GM06990 (cell line): ENCODE measurements at regions not wholly inside any gene's neighbourhood (a gene's known extent, or its start where the extent isn't known, plus 50 kb on each side); places are given as distances from the start of the nearest gene placed in this dataset.

Experiments used
- DNase-seq: peaks from one replicate; pipeline ENCODE4 v3.0.0-alpha.2; 2011; ENCODE audit not compliant: insufficient read length; ENCODE audit errors: extremely low read depth
- H3K27me3 ChIP-seq: replicated peaks from 2 replicates; pipeline ENCODE4 v1.6.0; 2011; ENCODE audit warnings: low read length; ENCODE audit not compliant: control insufficient read depth, insufficient read depth
- H3K36me3 ChIP-seq: 2 replicates; pipeline ENCODE4 v1.5.1; 2011; ENCODE audit warnings: low read length; ENCODE audit not compliant: control insufficient read depth, insufficient read depth
- H3K4me3 ChIP-seq: replicated peaks from 2 replicates; pipeline ENCODE4 v1.5.1; 2011; ENCODE audit warnings: low read depth, mild to moderate bottlenecking, control low read depth, low read length
- TF ChIP-seq, protein P1 (sequence below): IDR thresholded peaks from 2 replicates; pipeline ENCODE4 v1.5.1; 2011; ENCODE audit warnings: low read length, control low read depth, mild to moderate bottlenecking, inconsistent platforms; ENCODE audit not compliant: insufficient read depth, poor library complexity, severe bottlenecking

- TF ChIP-seq, protein P1, sequence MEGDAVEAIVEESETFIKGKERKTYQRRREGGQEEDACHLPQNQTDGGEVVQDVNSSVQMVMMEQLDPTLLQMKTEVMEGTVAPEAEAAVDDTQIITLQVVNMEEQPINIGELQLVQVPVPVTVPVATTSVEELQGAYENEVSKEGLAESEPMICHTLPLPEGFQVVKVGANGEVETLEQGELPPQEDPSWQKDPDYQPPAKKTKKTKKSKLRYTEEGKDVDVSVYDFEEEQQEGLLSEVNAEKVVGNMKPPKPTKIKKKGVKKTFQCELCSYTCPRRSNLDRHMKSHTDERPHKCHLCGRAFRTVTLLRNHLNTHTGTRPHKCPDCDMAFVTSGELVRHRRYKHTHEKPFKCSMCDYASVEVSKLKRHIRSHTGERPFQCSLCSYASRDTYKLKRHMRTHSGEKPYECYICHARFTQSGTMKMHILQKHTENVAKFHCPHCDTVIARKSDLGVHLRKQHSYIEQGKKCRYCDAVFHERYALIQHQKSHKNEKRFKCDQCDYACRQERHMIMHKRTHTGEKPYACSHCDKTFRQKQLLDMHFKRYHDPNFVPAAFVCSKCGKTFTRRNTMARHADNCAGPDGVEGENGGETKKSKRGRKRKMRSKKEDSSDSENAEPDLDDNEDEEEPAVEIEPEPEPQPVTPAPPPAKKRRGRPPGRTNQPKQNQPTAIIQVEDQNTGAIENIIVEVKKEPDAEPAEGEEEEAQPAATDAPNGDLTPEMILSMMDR, result no peak
- no peak for DNase-seq
- no peaks in the 10 kb centered on the region for H3K27me3 ChIP-seq
- no peaks in the 10 kb centered on the region for H3K36me3 ChIP-seq
- no peak overlapping the region for H3K4me3 ChIP-seq
Observed at GRCh38 chr3:73805435-73805834, 180.7 kb upstream of the PDZRN3 start.

- TF ChIP-seq, protein P1, result no peak
- Histone ChIP-seq H3K4me3 (no peak overlapping the region), H3K27me3 (no peaks in the 10 kb centered on the region), H3K36me3 (no peaks in the 10 kb centered on the region)
- DNase-seq, result no peak
Observed at GRCh38 chr3:73804204-73804603, 179.5 kb upstream of the PDZRN3 start.

DNA sequence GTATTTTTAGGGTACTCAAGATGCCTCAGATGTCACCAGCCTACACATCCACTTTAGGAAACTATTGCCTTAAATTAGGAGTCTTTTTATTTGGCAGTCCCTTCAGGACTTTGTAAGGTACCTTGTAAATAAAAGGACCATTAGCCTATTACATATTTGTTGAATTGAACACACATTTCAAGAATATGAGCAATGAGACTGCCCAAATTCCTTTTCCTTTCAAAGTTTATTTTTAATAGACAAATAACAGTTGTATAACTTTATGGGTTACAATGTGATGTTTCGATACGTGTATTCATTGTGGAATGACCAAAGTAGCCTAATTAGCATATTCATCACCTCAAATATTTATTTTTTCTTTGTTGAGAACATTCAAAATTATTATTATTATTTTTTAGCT is 176.7 kb upstream of the PDZRN3 start:
- TF ChIP-seq, protein P1, result no peak
- Histone ChIP-seq H3K27me3 (no peaks in the 10 kb centered on the region), H3K4me3 (no peak overlapping the region)

GRCh38 chr3:73797311-73797710 is 172.6 kb upstream of the PDZRN3 start:
- no peaks in the 10 kb centered on the region for H3K27me3 ChIP-seq
- DNase-seq, result no peak

More for the DNA sequence above, 176.7 kb upstream of the PDZRN3 start:
- no peaks in the 10 kb centered on the region for H3K36me3 ChIP-seq
- no peak for DNase-seq

DNA sequence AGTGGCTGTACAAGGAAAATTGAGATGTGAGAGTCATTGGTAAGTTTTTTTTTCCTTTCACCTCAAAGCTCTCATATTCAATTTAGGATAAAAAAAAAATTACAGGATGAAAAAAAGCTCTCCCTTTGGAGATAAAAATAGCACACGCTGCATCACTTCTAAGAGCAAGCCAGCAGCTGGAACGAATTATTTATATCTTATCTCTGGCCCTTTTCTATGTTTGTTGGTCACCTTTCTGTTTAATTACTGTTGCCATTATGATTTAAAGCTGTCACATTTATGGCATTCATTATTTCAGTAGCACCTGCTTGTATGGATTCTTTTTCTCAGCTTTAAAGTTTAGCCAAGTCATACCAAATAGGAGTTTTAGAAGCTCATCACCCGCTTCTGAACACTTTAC is 171.6 kb upstream of the PDZRN3 start:
- Histone ChIP-seq H3K4me3 (no peak overlapping the region), H3K36me3 (no peaks in the 10 kb centered on the region), H3K27me3 (no peaks in the 10 kb centered on the region)
- no peak for DNase-seq
- TF ChIP-seq, protein P1, result no peak

More at GRCh38 chr3:73797311-73797710, 172.6 kb upstream of the PDZRN3 start:
- H3K36me3 ChIP-seq, result no peaks in the 10 kb centered on the region
- TF ChIP-seq, protein P1, result no peak
- no peak overlapping the region for H3K4me3 ChIP-seq

DNA sequence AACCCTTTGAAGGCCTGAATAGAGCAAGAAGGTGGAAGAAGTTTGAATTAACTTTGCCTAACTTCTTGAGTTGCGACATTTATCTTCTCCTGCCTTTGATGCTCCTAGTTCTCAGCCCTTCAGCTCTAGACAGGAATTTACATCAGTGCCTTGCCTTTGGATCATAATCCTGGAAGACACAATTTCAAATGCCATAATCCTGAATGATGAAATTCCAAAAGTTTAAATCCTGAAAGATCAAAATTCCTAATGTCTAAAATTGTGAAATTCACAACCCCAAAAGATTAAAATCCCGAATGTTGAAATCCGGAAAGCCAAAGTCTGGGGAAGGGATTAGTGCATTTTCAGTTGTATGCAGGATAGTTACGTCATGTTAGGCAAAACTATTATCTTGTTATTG is 166.6 kb upstream of the PDZRN3 start:
- Histone ChIP-seq H3K4me3 (no peak overlapping the region), H3K27me3 (no peaks in the 10 kb centered on the region), H3K36me3 (no peaks in the 10 kb centered on the region)
- TF ChIP-seq, protein P1, result no peak
- DNase-seq, result no peak
